SK-N-MC (cell line): ENCODE measurements at regions not wholly inside any gene's neighbourhood (a gene's known extent, or its start where the extent isn't known, plus 50 kb on each side); places are given as distances from the start of the nearest gene placed in this dataset.

Experiments used
- DNase-seq: peaks from one replicate; pipeline ENCODE4 v3.0.0-alpha.2; 2011; ENCODE audit warnings: low read depth, low spot score
- H3K27ac ChIP-seq: fragments of 200-600 bp; sonication (generic); 2 replicates; pipeline ENCODE4 v1.5.1; 2016; ENCODE audit warnings: mixed run types
- H3K36me3 ChIP-seq: fragments of 200-600 bp; sonication (generic); 2 replicates; pipeline ENCODE4 v1.6.1; 2017; ENCODE audit warnings: antibody characterized with exemption, low read length, mixed read lengths; ENCODE audit not compliant: insufficient read depth
- H3K4me3 ChIP-seq: fragments of 200-600 bp; sonication (generic); 2 replicates; pipeline ENCODE4 v1.5.1; 2016
- H3K9ac ChIP-seq: fragments of 200-600 bp; sonication (generic); 2 replicates; pipeline ENCODE4 v1.8.0; 2017; ENCODE audit warnings: mixed run types, mixed read lengths; ENCODE audit not compliant: insufficient read length
- H3K9me3 ChIP-seq: fragments of 200-600 bp; sonication (generic); 2 replicates; pipeline ENCODE4 v1.6.1; 2017; ENCODE audit warnings: low read depth, mild to moderate bottlenecking, antibody characterized with exemption, low read length, moderate library complexity, mixed read lengths
- EZH2 ChIP-seq: fragments of 200-600 bp; sonication (generic); IDR thresholded peaks from one replicate; pipeline ENCODE4 v1.6.1; 2017; ENCODE audit warnings: antibody characterized with exemption
- FOXP2 ChIP-seq: optimal IDR thresholded peaks from 2 replicates; pipeline ENCODE3; 2011; ENCODE audit warnings: mild to moderate bottlenecking, moderate library complexity; ENCODE audit not compliant: insufficient read depth; ENCODE audit errors: extremely low read length, control extremely low read depth
- POLR2AphosphoS5 ChIP-seq: IDR thresholded peaks from 2 replicates; pipeline ENCODE4 v1.6.1; 2012; ENCODE audit warnings: mild to moderate bottlenecking, low read depth, low read length, borderline replicate concordance

- H3K27ac ChIP-seq: no peak overlapping the region
- no peak overlapping the region for H3K4me3 ChIP-seq
- DNase-seq: no peak
- no peaks in the 10 kb centered on the region for H3K36me3 ChIP-seq
- no peak for TF ChIP-seq FOXP2
- TF ChIP-seq EZH2: no peak
- TF ChIP-seq POLR2AphosphoS5: no peak
- H3K9me3 ChIP-seq: no peaks in the 10 kb centered on the region
- H3K9ac ChIP-seq: no peak overlapping the region
Measured at GRCh38 chr16:59259074-59259949, 525.2 kb upstream of the GOT2 start.

DNA sequence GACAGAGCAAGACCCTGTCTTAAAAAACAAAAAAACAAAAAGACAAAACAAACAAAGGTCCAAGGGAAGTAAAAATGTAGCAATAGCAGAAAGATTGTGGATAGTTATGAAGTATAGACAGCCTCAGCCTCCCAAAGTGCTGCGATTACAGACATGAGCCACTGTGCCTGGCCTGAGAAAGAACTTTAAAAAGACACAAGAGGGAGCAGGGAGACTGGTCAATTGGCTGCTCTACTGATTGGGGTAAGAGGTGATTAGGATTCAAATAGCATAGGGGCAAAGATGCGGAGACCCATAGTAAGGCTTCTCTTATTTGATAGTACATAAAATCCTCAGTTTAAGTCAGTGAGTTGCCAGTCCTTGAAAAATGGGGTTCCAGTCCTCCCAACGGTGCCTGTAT is 518.2 kb upstream of the GOT2 start:
- Histone ChIP-seq H3K9me3 (no peaks in the 10 kb centered on the region), H3K4me3 (no peak overlapping the region), H3K9ac (no peak overlapping the region), H3K36me3 (no peaks in the 10 kb centered on the region), H3K27ac (no peak overlapping the region)
- no peak for TF ChIP-seq EZH2
- no peak for TF ChIP-seq POLR2AphosphoS5
- TF ChIP-seq FOXP2: no peak
- no peak for DNase-seq

DNA sequence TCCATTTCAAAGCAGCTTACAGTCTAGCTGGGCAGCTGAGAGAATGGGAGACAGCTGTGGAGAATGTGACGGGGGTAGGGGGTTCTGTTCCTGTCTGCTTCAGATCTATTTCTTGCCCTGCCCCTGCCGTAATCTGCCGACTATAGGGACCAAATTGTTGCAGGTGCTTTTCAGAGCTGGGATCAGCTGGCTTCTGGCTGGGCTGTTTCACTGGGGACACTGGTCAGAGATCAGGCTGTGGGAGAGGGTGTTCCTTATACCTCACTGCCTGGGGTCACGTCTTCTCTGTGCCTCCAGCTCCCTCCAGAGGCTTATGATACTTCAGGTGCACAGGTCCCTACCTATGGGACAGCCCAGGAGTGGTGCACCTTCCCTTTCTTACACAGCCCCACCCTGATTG is 514.9 kb upstream of the GOT2 start:
- no peaks in the 10 kb centered on the region for H3K9me3 ChIP-seq
- H3K4me3 ChIP-seq: no peak overlapping the region
- H3K36me3 ChIP-seq: no peaks in the 10 kb centered on the region
- DNase-seq: no peak
- no peak overlapping the region for H3K9ac ChIP-seq
- TF ChIP-seq POLR2AphosphoS5 (no peak), FOXP2 (no peak), EZH2 (no peak)
- no peak overlapping the region for H3K27ac ChIP-seq

- Histone ChIP-seq H3K27ac (no peak overlapping the region), H3K36me3 (no peaks in the 10 kb centered on the region), H3K4me3 (no peak overlapping the region), H3K9ac (no peak overlapping the region), H3K9me3 (no peaks in the 10 kb centered on the region)
- DNase-seq: no peak
- TF ChIP-seq EZH2 (no peak), POLR2AphosphoS5 (no peak), FOXP2 (no peak)
Measured at GRCh38 chr16:59242556-59242955, 508.4 kb upstream of the GOT2 start.

- Histone ChIP-seq H3K9ac (no peak overlapping the region), H3K27ac (no peak overlapping the region), H3K36me3 (no peaks in the 10 kb centered on the region), H3K4me3 (no peak overlapping the region), H3K9me3 (no peaks in the 10 kb centered on the region)
- TF ChIP-seq POLR2AphosphoS5: no peak
- TF ChIP-seq FOXP2: no peak
- no peak for TF ChIP-seq EZH2
- DNase-seq: no peak
Measured at GRCh38 chr16:59238246-59238645, 504.1 kb upstream of the GOT2 start.

GRCh38 chr16:59236804-59237458 is 502.8 kb upstream of the GOT2 start:
- no peak overlapping the region for H3K27ac ChIP-seq
- no peak overlapping the region for H3K9ac ChIP-seq
- no peak for DNase-seq
- no peak for TF ChIP-seq FOXP2
- TF ChIP-seq EZH2: no peak
- no peak for TF ChIP-seq POLR2AphosphoS5
- no peaks in the 10 kb centered on the region for H3K36me3 ChIP-seq
- H3K4me3 ChIP-seq: no peak overlapping the region
- no peaks in the 10 kb centered on the region for H3K9me3 ChIP-seq

- no peak overlapping the region for H3K9ac ChIP-seq
- H3K4me3 ChIP-seq: no peak overlapping the region
- no peaks in the 10 kb centered on the region for H3K9me3 ChIP-seq
- no peaks in the 10 kb centered on the region for H3K36me3 ChIP-seq
- TF ChIP-seq FOXP2 (no peak), EZH2 (no peak), POLR2AphosphoS5 (no peak)
- no peak overlapping the region for H3K27ac ChIP-seq
- DNase-seq: no peak
Measured at GRCh38 chr16:59224401-59224800, 490.3 kb upstream of the GOT2 start.

GRCh38 chr16:59220011-59220410 is 485.9 kb upstream of the GOT2 start:
- TF ChIP-seq EZH2: no peak
- TF ChIP-seq FOXP2: no peak
- no peak for TF ChIP-seq POLR2AphosphoS5
- Histone ChIP-seq H3K9ac (no peak overlapping the region), H3K9me3 (no peaks in the 10 kb centered on the region), H3K36me3 (no peaks in the 10 kb centered on the region), H3K4me3 (no peak overlapping the region), H3K27ac (no peak overlapping the region)
- no peak for DNase-seq
